Suprapubic skin (tissue), 4 donors: ENCODE measurements at regions not wholly inside any gene's neighbourhood (a gene's known extent, or its start where the extent isn't known, plus 50 kb on each side); places are given as distances from the start of the nearest gene placed in this dataset.

Experiments used
- CTCF ChIP-seq, 2 donors: fragments of 200-600 bp in 1 of 2; fragments of 450-650 bp in 1 of 2; sonication (generic) in 1 of 2; IDR thresholded peaks; one replicate each; pipeline ENCODE4 v1.5.1; 2016 to 2019; ENCODE audit warnings: antibody characterized with exemption in 2 of 2, mild to moderate bottlenecking in 1 of 2, moderate library complexity in 1 of 2
- EP300 ChIP-seq: sonication (generic); formaldehyde crosslinking; IDR thresholded peaks from one replicate; pipeline ENCODE4 v1.6.1; 2017; ENCODE audit warnings: antibody characterized with exemption
- POLR2A ChIP-seq, 2 donors: fragments of 450-650 bp; IDR thresholded peaks; one replicate each; pipeline ENCODE4 v1.6.1; 2017; ENCODE audit warnings: antibody characterized with exemption in 2 of 2, mild to moderate bottlenecking in 2 of 2, moderate library complexity in 2 of 2
- POLR2AphosphoS5 ChIP-seq, 3 donors: sonication (generic); formaldehyde crosslinking; IDR thresholded peaks; one replicate each; pipeline ENCODE4 v1.6.1; 2017; ENCODE audit warnings: antibody characterized with exemption in 3 of 3

GRCh38 chr4:159503236-159504008, 400.5 kb downstream of the RAPGEF2 start:
- no peak for TF ChIP-seq CTCF (IDR thresholded peaks at IDR 0.05)
- no peak for TF ChIP-seq POLR2A (IDR thresholded peaks at IDR 0.05)
- no peak for TF ChIP-seq POLR2AphosphoS5 (IDR thresholded peaks at IDR 0.05)
- no peak for TF ChIP-seq EP300
